GM18858 (cell line): ENCODE measurements at regions not wholly inside any gene's neighbourhood (a gene's known extent, or its start where the extent isn't known, plus 50 kb on each side); places are given as distances from the start of the nearest gene placed in this dataset.

Experiments
- ATAC-seq: cut with Tn5 transposase; IDR thresholded peaks from one replicate; pipeline ENCODE4 v1.9.1; 2021; ENCODE audit not compliant: unreplicated experiment

DNA sequence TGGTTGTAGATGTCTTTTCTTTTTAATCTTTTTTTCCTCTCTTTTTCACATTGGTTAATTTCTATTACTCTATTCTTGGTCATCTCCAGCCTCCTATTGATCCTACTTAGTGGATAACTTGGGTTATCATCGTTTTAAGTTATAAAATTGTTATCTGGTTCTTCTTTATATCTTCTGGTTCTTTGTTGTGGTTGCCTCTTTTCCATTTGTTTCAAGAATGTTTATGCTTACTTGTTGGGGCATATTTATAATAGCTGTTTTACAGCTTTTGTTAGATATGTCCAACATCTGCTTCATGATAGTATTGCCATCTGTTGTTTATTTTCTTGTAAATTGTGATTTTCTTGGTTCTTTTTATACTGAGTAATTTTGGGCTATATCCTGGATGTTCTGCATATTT lies 1429.6 kb downstream of the TBC1D22A start:
- ATAC-seq, result no peak

DNA sequence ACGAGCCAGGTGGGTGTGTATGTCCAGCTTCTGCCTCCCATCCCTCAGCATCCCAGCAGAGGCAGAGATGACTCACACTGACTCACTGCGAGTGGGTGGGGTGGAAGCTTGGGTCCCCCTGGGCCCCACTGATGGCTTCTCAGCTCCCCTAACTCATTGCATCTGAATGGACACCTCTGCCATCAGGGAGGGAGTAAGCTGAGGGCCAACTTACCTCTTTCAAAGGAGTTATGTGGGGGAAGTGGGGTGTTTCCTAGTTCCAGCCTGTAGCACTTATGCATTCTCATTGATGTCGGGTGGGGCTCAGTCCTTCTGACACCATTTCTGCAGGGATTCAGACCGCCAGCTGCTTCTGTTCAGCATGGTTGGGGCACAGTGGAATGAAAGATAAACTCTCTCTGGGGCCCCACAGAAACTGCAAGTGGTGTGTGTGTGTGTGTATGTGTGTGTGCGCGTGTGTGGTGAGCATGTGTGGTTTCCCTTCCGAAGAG lies 1425.8 kb downstream of the TBC1D22A start:
- no peak for ATAC-seq

DNA sequence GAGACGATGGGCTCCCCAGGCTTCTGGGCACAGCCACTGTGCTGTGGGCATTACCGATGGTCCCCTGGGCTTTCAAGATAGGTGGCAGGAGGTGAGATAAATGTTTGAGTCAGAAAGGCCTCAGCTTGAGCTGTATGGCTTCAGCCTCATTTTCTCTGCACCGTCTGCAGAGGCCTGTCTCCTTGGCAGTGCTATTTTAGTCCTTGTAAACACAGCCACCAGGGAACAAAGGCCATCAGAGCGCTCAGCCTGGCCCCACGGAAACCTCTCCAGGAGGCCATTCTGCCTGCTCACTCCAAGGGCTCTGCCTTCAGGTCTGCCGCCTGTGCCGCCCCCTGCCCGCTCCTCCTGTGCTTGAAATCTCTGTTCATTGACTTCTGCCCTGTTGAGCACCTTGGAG lies 1424.9 kb downstream of the TBC1D22A start:
- no peak for ATAC-seq

DNA sequence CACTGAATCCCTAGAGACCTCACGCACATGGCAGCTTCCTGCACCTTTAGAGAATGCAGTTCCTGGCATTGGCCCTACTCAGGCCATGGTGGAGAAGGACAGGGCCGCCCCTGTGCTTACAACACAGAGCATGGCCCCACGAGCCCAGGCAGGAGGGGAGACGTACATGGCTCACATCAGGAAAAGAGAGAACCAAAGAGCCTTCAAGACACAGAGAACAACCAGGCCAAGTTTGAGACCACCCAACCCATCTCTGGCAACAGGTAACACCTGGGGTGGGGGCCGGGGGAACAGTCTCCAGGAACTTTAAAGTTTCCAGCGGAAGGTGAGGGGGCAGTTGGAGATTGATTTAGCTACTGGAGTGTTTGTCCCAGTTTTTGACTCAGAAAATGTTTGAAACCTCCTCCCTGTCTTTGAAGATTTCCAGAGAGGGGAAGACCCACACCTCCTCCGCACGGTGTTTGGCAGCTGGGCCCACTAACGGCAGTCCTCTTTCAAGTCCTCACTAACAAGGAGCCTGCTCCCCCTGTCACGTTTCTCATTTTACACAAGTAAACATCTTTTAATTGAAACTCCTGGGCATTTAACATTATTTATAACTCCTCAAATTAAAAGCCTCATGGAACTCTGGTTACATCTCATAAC lies 1423.8 kb downstream of the TBC1D22A start:
- ATAC-seq, result no peak

DNA sequence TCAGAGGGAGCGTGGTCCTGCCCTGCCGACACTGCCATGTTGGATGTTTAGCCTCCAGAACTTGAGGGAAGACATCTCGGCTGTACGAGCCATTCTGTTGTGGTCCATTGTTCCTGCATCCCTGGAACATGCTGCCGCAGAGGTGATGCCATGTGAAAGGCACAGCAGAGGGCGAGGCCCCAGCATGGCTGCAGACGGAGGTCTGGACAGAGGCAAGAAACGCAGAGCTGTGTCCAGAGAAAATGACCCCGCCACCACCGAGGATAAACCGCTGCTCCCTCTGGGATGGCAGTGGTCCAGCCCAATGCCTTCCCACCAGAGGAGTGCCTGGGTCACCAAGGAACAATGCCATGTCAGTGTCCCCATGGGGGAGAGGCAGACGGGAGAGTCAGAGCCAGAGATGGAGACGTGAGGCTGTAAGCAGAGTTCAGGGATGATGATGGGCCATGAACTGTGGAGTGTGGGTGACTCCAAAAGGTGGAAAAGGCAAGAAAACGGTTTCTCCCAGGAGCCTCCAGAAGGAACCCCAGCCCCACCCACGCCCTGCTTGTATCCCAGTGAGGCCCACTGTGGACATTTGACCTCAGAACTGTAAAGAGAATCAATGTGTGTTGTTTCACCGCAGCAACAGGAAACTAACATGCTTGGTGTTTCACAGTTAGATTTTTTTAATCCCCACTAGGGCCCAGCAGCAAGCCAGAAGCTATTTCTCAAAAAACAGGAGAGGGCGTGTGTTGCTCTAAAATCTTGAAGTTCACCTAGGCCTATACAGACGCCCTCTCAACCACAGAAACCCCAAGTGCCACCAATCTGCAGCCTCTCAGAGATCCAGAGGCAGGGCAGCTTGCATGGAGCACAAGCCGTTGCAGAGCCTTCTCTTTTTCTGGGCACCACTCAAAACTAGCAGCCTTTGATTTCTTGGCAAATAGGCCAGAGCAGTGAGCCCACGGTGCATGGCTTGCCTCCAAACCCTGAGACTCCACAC lies 1422.9 kb downstream of the TBC1D22A start:
- no peak for ATAC-seq

DNA sequence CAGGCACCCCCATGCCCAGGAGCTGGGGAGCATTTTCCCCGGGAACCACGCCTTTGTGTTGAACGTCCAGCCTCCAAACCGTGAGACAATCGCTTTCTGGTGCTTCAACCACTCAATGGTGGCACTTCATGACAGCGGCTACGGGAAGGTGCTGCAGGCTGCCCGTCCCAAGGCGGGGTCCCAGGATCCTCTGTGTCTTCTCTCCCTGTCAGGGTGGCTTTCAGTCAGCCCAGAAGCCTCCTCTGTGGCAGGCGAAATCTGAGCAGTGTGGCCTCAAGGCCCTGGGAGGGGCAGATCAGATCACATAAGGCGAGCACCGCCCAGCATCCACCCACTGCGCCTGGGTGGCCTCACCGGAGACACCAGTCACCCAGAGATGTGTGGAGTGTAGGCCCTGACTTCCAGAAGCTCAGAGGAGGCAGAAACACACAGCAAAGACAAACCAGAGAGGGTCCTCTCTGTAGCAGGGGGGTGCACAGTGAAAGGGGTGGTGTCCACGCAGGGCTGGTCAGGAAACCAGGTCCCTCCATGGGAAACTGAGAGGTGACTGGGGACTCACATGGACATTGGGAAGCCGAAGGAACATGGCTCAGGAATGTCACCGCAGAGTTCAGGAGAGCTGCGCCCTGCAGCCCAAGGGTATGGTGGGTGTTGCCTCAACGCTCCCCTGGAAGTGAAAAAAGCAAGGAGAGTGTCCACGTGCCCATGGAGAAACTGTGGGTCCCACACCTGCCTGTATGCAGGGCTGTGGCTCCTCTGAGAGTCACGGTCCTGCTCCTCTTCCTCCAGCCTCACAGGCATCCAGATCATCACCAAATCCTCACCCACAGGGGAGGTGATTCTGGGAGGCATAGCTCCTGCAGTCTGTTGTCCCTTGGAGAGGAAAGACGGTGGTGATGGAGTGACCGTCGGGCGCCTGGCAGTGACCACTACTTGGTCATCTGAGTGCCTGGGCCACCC lies 1420.7 kb downstream of the TBC1D22A start:
- ATAC-seq, result no peak

DNA sequence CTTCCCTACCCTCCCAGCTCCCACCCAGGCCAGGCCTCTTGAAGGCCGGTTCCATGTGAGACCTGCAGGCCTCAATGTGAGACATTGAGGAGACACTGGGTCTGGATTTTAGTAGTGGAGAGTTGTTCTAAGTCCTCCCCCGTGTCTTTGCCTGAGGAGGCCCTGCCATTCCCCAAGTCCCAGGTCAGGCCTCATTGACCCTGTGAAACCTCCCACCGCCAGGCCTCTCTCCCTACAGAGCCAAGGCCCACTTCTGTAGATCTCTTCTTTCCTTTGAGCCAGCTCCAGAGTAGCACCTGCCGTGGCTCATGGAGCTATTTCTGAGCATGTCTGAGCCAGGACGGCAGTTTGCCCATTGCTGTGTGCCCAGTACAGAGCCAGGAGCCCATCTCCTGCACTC lies 1419.6 kb downstream of the TBC1D22A start:
- ATAC-seq, result no peak

DNA sequence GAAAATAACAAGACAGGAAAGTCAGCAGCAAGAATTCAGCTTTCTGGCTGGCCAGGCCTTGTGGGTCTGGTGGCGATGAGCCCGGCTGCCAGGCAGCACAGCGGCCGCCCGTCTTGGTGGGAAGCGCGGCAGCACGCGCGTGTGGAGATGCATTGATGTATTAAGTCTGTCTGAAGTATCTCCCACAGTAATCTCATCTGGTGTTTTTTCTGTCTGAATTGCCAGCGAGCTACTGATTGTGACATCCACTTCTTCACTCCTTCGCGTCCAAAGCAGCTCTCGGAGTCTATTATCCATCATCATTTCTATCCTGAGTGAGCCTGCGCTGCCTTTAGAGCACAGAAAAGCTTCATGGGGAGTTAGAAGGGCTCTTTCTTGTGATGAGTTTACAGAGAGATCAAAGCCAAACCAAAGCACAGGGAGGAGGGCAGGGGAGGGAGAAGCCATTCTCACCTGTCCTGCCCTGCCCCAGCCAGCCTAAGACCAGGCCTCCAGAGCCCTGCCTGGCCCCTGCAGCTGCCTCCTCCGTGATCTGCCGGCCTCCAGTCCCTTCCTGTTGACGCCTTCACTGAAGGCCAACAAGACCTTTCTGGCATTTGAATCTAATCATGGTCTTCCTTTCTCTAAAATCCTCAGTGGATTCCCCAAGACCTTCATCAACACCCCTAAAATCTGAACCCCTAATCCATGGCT lies 1419.0 kb downstream of the TBC1D22A start:
- ATAC-seq, result no peak

DNA sequence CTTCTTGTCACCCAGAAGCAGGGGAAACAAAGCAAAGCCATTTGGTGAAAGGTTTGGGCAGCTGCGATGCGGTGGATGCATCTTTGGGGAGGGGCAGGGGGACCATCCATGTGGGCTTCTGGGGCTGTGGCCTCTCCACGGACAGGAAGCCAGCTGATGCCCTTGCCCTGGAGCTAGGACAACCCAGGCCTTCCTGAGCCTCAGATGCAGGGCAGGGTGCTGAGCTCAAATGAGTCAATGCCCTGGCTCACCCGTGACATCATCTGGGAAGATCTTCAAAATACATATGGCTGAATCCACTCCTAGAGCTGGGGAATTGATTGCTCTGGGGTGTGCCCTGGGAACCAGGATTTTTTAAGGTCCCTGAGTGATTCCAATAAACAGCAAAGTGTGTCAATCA lies 1418.2 kb downstream of the TBC1D22A start:
- no peak for ATAC-seq

DNA sequence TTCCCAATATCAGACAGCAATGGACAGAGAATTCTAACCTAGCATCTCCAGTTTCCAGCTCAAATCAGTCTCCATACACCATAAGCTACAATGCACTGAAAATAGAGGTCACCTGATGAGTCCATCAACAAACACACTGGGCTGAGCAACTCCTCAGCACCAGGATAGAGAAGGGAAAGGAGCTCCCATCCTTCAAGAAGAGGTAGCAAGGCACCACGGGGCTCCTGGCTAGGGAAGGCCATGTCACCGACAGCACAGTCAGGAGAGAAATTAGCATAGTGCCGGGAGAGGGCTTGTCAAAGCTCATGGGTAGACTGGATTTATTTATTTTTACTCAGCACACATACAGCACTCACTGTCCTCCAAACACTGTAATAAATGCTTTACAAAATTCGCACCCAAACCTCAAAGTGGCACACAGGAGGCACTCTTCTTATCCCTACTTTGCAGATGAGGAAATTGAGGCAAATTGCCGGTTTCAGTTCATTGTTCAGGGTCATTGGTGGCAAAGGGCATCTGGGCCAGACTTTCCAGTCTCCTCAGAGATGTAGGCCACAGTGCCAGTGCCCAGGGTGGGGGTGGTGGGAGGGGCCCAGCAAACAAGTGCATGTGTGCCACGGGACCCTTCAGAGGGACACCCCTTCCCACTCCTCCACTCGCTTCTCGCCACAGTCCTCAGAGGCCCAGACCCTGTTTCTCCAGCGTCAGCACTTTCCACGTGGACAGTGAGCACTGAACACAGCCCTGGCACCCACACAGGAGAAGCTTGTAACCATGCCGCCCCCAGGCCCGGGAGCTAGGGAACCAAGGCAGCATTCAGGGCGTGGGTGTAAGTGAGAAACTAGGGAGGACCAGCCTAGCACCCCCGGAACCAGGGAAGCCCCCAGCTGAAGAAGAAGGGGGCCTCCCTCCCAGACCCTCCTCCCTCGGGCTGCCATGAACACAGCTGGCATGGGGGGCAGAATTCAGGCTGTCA lies 1417.4 kb downstream of the TBC1D22A start:
- no peak for ATAC-seq

DNA sequence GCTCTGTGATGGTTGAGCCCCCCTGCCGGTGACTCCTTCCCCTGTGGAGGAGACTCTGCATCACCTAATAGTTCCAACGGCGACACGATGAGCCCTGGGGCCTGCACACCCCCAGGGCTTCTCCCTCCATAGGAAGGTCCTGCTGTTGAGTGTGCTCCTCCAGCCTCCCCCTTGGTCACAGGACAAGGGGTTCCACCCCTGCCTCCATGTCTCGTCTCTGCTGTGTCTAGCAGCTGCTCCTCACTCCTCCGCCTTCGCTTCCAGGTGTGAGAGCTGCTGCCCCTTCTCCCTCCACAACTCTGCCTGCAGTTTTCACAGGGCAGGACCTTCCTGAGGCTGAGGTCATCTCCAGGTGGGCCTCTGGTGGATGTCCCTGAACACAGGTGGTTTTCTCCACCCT lies 1416.1 kb downstream of the TBC1D22A start:
- ATAC-seq, result no peak

DNA sequence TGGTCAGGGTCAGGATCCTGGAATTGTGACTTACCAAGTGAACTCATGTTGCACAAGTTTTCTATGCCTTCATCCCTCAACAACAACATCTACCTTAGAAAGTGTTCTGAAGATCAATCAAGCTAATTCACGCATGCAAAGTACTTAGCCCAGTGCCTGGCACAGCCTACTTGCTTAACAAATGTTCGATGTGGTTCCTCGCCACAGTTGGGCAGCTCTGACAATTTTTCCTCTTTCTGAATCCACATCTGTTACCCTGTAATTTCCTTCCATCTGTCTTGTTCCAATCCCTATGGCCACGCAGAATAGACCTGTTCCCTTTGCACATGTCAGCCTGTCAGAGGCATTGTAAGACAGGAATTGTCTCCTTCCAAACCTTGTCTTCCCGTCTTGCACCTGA lies 1415.2 kb downstream of the TBC1D22A start:
- ATAC-seq, result no peak

DNA sequence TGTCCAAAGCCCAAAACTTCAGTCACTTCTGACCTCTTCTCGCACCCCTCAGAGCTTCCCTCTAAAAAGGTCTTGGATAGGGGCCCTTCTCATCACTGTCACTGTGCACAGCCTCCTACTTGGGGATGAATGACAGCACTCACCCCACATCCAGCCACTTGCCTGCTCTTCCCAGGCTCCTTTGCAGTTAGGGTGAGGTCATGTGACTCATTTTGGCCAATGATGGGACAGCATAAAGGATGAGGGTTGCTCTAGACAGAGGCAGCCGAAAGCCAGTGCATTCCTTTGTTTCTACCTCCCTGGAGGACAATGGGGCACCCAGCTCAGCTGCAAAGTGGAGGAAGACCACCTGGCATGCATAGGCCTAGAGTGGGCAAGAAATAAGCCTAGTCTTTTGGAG lies 1413.3 kb downstream of the TBC1D22A start:
- no peak for ATAC-seq

DNA sequence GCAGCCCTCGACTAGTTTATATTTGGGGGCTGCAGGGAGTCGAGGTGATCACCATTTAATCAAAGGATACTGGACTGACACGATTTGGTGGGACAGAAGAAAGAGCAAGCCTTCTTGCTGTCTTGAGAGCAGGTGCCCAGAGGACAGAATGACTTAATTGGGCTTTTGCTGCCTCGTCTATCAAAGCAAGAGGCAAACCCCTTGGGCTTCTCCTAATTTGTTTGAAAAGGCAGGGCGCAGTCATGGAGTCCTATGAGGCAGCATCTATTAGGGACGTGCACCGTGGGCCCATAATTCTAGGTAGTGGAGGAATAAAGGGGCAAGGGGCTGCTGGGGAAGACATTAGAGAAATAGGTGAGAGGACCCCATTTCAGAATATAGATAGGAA lies 1411.3 kb downstream of the TBC1D22A start:
- ATAC-seq, result no peak

DNA sequence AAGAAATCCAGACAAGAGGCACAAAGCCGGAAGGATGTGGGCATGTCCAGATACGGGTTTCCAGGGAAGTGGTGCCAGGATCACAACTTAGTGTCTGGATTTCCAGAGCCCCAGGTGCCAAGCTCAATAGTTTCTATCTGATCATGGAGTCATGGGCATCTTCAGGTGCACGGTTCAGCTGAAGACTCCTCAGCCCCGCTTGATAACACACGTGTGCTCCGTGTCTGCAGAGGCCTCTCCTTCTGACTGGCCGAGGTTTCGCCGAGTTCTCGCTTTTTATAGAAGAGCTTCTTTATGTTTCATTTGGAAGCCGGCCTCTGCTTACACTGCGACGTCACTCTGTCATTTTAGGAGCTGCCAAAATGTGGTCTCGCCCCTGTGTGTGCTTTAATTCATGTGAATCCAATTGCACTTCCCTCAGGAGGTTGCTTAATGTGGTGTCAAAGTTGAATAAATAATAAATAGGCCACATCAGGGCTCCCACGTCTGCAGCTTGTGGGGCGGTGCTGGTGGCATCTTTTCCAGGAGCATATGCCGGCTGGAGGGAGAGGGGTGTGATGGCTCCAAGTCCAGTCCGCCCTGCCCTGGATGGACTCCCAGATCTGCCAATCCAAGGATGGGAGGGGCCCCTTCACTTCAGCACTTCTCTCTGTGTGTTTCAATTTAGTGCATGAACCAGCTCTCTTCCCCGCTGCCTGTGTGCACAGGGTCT lies 1410.8 kb downstream of the TBC1D22A start:
- ATAC-seq, result no peak

DNA sequence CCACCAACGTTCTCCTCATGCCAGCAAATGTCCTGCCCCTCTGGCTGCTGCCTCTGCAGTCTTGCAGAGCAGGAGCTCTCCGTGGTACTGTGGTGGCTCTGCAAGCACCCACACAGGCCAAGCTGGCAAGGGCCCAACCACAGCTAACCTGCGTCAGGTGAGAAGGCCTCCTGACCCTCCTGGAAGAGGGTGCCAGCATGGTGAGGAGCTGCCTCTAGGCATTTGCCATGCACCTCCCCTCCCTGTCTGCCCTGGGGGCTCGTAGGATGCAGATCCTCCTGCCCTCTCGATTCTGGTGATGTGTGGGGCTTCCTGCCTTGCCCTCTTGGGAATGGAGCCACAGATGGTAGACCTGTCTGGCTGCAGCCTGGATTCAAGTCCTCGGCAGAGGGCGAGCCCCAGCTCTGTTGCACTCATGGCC lies 1408.8 kb downstream of the TBC1D22A start:
- ATAC-seq, result no peak

DNA sequence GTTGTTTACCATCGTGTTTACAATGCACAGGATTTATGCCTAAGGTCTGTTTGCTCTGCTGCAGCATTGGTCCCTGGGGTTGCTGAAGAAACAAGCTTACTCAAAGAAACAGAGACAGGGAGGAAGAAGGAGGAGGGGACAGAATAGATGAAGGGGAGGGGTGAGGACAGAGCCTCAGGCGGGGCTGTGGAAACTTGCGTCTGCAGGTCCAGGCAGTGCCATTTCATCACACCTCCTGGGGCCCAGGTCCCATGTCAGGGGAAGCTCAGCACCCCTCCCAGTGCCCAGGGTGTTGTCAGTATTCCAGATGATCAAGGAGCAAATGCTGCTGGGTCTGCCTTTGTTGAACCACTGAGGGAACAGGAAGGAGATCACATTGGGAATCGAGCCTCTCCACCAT lies 1406.8 kb downstream of the TBC1D22A start:
- ATAC-seq, result no peak

DNA sequence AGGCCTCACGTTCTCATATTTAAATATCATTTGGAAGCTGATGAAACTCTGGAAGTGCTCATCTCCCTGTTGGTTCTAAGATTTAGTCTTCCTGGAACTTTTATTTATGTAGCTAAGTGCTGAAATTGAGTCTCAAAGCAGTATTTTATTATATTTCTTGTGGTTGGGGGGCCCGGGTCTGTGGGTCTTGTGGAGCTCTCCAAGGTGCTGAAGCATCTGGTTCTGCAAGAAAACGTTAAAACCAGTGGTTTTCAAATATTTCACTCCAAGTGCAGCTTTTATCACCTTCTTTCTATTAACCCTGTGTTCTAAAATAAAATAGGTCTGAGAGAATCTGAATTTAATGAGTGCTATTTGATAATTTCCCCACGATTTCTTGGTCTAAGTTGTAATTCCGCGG lies 1404.8 kb downstream of the TBC1D22A start:
- no peak for ATAC-seq

DNA sequence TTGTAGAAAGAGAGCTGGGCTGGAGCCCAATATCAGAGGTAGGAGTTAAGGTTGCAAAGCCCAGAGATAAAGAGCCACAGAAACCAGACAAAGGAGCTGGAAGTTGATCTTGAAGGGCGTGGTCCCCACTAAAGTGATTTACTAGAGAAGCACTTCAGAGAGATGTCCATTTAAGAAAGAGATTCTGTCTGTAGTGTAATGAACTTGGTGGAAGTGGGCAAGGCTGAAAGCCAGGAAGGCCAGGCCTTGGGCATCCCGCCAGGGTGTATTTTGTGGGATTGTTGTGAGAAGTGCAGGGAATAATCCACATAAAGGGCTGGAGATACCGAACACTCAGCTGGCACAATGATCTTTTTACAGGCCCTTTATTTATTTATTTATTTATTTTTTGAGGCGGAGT lies 1398.8 kb downstream of the TBC1D22A start:
- no peak for ATAC-seq
